NOMO-1 treated with dmso at 0.1 percent for 144 hours (cell line): ENCODE measurements at regions not wholly inside any gene's neighbourhood (a gene's known extent, or its start where the extent isn't known, plus 50 kb on each side); places are given as distances from the start of the nearest gene placed in this dataset.
"Not testable (repeated sequence)": the region's sequence is repeated elsewhere in the genome, so short reads cannot be mapped to it uniquely, and the experiment has no call there.

ENCODE experiments used
- DNase-seq: peaks from one replicate; lab custom pipeline; 2025; ENCODE audit not compliant: unreplicated experiment; lab: John Stamatoyannopoulos, UW

- no peak for DNase-seq
These were observed 93.7 kb downstream of the OAT start for GRCh38 chr10:124324856-124325632.

- DNase-seq = no peak
These were observed 94.3 kb downstream of the OAT start for GRCh38 chr10:124324451-124324850.

- DNase-seq = no peak
These were observed 94.9 kb downstream of the OAT start for GRCh38 chr10:124323806-124324205.

- DNase-seq = no peak
These were observed 95.5 kb downstream of the OAT start for GRCh38 chr10:124323111-124323725.

GRCh38 chr10:124322191-124322980 lies 96.3 kb downstream of the OAT start:
- no peak for DNase-seq

- no peak for DNase-seq
These were observed 97.2 kb downstream of the OAT start for GRCh38 chr10:124321433-124322089.

GRCh38 chr10:124320778-124321432 lies 97.8 kb downstream of the OAT start:
- no peak for DNase-seq

- no peak for DNase-seq
These were observed 98.8 kb downstream of the OAT start for GRCh38 chr10:124319926-124320391.

GRCh38 chr10:124319520-124319919 lies 99.2 kb downstream of the OAT start:
- not testable (repeated sequence) for DNase-seq

- no peak for DNase-seq
These were observed 99.9 kb downstream of the OAT start for GRCh38 chr10:124318811-124319210.

- DNase-seq = no peak
These were observed 100.6 kb downstream of the OAT start for GRCh38 chr10:124318076-124318475.

- DNase-seq = no peak
These were observed 102.4 kb downstream of the OAT start for GRCh38 chr10:124316326-124316725.

GRCh38 chr10:124315591-124316270 lies 103.0 kb downstream of the OAT start:
- no peak for DNase-seq

- no peak for DNase-seq
These were observed 105.3 kb downstream of the OAT start for GRCh38 chr10:124313374-124313773.

GRCh38 chr10:124308811-124309210 lies 109.9 kb downstream of the OAT start:
- DNase-seq = no peak

- no peak for DNase-seq
These were observed 110.6 kb downstream of the OAT start for GRCh38 chr10:124308056-124308645.

- no peak for DNase-seq
These were observed 111.1 kb downstream of the OAT start for GRCh38 chr10:124307591-124307990.

GRCh38 chr10:124306922-124307371 lies 111.8 kb downstream of the OAT start:
- peak; percentile 72 for DNase-seq

- DNase-seq = no peak
These were observed 112.2 kb downstream of the OAT start for GRCh38 chr10:124306520-124306919.

GRCh38 chr10:124305984-124306383 lies 112.7 kb downstream of the OAT start:
- no peak for DNase-seq
